GM12892 (cell line): ENCODE measurements at regions not wholly inside any gene's neighbourhood (a gene's known extent, or its start where the extent isn't known, plus 50 kb on each side); places are given as distances from the start of the nearest gene placed in this dataset.

ENCODE experiments used
- POLR2A ChIP-seq: IDR thresholded peaks from 2 replicates; pipeline ENCODE4 v1.6.1; 2011; ENCODE audit warnings: low read depth, low read length, control low read depth
- POLR2AphosphoS5 ChIP-seq: IDR thresholded peaks from 2 replicates; pipeline ENCODE4 v1.6.1; 2011; ENCODE audit warnings: low read depth, low read length, control low read depth
- TAF1 ChIP-seq: IDR thresholded peaks from 2 replicates; pipeline ENCODE4 v1.6.1; 2011; ENCODE audit warnings: low read depth, mild to moderate bottlenecking, control low read depth, low read length, borderline replicate concordance

DNA sequence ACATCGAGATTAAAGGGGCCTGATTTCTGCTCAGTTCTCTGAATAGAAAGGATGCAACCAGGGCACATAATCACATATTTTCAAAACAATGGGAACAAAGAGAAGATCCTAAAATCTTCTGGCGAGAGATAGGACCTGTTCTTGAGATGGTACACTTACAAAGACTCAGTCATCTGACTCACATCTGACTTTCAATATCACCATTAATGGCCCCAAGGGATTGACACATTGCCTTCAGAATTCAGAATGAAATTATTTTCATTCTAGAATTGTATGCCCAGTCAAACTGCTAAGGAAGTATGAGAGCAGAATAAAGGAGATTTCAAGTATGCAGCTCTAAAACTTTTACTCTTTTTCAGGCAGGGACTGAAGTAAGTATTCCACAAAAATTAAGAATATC, 240.7 kb upstream of the POU3F2 start:
- TF ChIP-seq TAF1: no peak
- TF ChIP-seq POLR2AphosphoS5: no peak
- TF ChIP-seq POLR2A: no peak
